Smooth muscle cell (in vitro differentiated cells): ENCODE measurements at regions not wholly inside any gene's neighbourhood (a gene's known extent, or its start where the extent isn't known, plus 50 kb on each side); places are given as distances from the start of the nearest gene placed in this dataset.

Experiments
- DNase-seq: peaks from one replicate; lab custom pipeline; 2025; ENCODE audit not compliant: unreplicated experiment; lab: John Stamatoyannopoulos, UW
- H2AFZ ChIP-seq: fragments of 200-600 bp; sonication (generic); 2 replicates; pipeline ENCODE4 v1.6.0; 2016; ENCODE audit warnings: antibody characterized with exemption, low read depth, mild to moderate bottlenecking
- H3F3A ChIP-seq: fragments of 200-600 bp; sonication (generic); 2 replicates; pipeline ENCODE4 v1.6.0; 2017; ENCODE audit warnings: antibody characterized with exemption, low read depth
- H3K27ac ChIP-seq: fragments of 200-600 bp; sonication (generic); 2 replicates; pipeline ENCODE4 v1.5.1; 2016; ENCODE audit warnings: low read depth, mild to moderate bottlenecking
- H3K27me3 ChIP-seq: fragments of 200-600 bp; sonication (generic); 2 replicates; pipeline ENCODE4 v1.6.1; 2016; ENCODE audit warnings: low read depth, mild to moderate bottlenecking
- H3K36me3 ChIP-seq: fragments of 200-600 bp; sonication (generic); 2 replicates; pipeline ENCODE4 v1.5.1; 2016; ENCODE audit warnings: low read depth
- H3K4me1 ChIP-seq: fragments of 200-600 bp; sonication (generic); 2 replicates; pipeline ENCODE4 v1.5.1; 2016; ENCODE audit warnings: low read depth
- H3K4me2 ChIP-seq: fragments of 200-600 bp; sonication (generic); 2 replicates; pipeline ENCODE4 v1.6.0; 2016; ENCODE audit warnings: mild to moderate bottlenecking
- H3K4me3 ChIP-seq: fragments of 200-600 bp; sonication (generic); 2 replicates; pipeline ENCODE4 v1.5.1; 2016; ENCODE audit warnings: mild to moderate bottlenecking
- H3K79me2 ChIP-seq: fragments of 200-600 bp; sonication (generic); 2 replicates; pipeline ENCODE4 v1.6.0; 2016; ENCODE audit warnings: low read depth, mild to moderate bottlenecking
- H3K9ac ChIP-seq: fragments of 200-600 bp; sonication (generic); 2 replicates; pipeline ENCODE4 v1.6.0; 2016; ENCODE audit warnings: low read depth
- H3K9me3 ChIP-seq: fragments of 200-600 bp; sonication (generic); replicated peaks from 2 replicates; pipeline ENCODE4 v1.5.1; 2016; ENCODE audit warnings: low read depth
- H4K20me1 ChIP-seq: fragments of 200-600 bp; sonication (generic); 2 replicates; pipeline ENCODE4 v1.6.0; 2016; ENCODE audit warnings: low read depth
- WGBS: methylation state at CpG from one replicate; pipeline ENCODE4 v1.1.7; 2016; ENCODE audit warnings: low lambda C conversion rate; 5-methylcytosine and 5-hydroxymethylcytosine counted together
- TF ChIP-seq, protein P1 (sequence below): fragments of 200-600 bp; sonication (generic); IDR thresholded peaks from 2 replicates; pipeline ENCODE4 v1.5.1; 2017; ENCODE audit warnings: borderline replicate concordance, mild to moderate bottlenecking, antibody characterized with exemption; ENCODE audit not compliant: insufficient read depth, poor library complexity, severe bottlenecking

DNA sequence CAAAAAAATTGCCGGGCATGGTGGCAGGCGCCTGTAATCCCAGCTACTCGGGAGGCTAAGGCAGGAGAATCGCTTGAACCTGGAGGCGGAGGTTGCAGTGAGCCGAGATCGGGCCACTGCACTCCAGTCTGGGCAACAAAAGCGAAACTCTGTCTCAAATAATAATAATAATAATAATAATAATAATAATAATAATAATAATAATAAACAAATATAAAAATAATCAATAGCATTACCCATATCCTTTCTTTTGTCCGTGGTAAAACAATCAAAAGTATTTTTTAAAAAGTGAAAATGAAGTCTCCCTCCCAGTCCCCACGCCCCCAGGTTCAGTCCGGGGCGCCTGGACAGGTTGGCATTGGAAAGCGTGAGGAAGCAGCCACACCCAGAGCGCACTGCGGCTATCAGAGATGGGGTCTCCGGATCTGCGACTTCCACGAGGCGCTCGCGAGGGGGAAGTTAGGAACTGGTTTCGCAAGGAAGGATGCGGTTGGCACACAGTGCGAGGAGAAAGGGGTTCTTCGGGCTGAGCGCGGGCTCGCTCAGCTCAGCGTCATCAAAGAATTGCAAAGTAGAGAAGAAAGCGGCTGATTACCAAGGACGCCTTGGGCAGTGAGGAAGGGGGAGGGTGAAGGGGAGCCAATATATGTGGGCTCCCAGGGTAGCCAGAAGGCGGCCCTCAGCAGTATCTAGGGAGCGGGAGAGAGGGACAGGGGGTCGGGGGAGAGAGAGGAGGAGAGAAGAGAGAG, 69.5 kb upstream of the EPHB3 start:
- Histone ChIP-seq H3K4me1 (no peaks in the 10 kb centered on the region), H3K9ac (no peak overlapping the region), H3K36me3 (no peaks in the 10 kb centered on the region), H3K4me3 (no peak overlapping the region), H3K27ac (no peak overlapping the region), H4K20me1 (no peaks in the 10 kb centered on the region), H3K27me3 (peaks cover 67% of the 10 kb centered on the region), H3F3A (no peaks in the 10 kb centered on the region), H3K9me3 (no peaks in the 10 kb centered on the region), H3K79me2 (no peaks in the 10 kb centered on the region), H3K4me2 (peak overlapping the region; percentile 72), H2AFZ (no peak overlapping the region)
- TF ChIP-seq, protein P1, sequence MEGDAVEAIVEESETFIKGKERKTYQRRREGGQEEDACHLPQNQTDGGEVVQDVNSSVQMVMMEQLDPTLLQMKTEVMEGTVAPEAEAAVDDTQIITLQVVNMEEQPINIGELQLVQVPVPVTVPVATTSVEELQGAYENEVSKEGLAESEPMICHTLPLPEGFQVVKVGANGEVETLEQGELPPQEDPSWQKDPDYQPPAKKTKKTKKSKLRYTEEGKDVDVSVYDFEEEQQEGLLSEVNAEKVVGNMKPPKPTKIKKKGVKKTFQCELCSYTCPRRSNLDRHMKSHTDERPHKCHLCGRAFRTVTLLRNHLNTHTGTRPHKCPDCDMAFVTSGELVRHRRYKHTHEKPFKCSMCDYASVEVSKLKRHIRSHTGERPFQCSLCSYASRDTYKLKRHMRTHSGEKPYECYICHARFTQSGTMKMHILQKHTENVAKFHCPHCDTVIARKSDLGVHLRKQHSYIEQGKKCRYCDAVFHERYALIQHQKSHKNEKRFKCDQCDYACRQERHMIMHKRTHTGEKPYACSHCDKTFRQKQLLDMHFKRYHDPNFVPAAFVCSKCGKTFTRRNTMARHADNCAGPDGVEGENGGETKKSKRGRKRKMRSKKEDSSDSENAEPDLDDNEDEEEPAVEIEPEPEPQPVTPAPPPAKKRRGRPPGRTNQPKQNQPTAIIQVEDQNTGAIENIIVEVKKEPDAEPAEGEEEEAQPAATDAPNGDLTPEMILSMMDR: no peak
- no peak for DNase-seq
- WGBS: 53% methylated on average over 31 of the region's 34 CpGs

GRCh38 chr3:184496933-184497332, 64.7 kb upstream of the EPHB3 start:
- Histone ChIP-seq H3K27me3 (peaks cover 26% of the 10 kb centered on the region), H3K36me3 (no peaks in the 10 kb centered on the region), H3K9ac (no peak overlapping the region), H2AFZ (no peak overlapping the region), H3F3A (no peaks in the 10 kb centered on the region), H3K9me3 (no peaks in the 10 kb centered on the region), H3K4me2 (no peak overlapping the region), H3K79me2 (no peaks in the 10 kb centered on the region), H4K20me1 (no peaks in the 10 kb centered on the region), H3K27ac (no peak overlapping the region), H3K4me3 (no peak overlapping the region), H3K4me1 (no peaks in the 10 kb centered on the region)
- WGBS: 83% methylated on average over 3 of the region's 3 CpGs
- no peak for DNase-seq
- TF ChIP-seq, protein P1: no peak

- H3K79me2 ChIP-seq: no peaks in the 10 kb centered on the region
- H3K9ac ChIP-seq: no peak overlapping the region
- H3K36me3 ChIP-seq: no peaks in the 10 kb centered on the region
- H3K4me1 ChIP-seq: no peaks in the 10 kb centered on the region
- no peaks in the 10 kb centered on the region for H3K9me3 ChIP-seq
- no peak overlapping the region for H3K4me2 ChIP-seq
- no peaks in the 10 kb centered on the region for H4K20me1 ChIP-seq
- H3K4me3 ChIP-seq: no peak overlapping the region
- no peak overlapping the region for H3K27ac ChIP-seq
- peaks cover 20% of the 10 kb centered on the region for H3K27me3 ChIP-seq
- TF ChIP-seq, protein P1: no peak
- no peaks in the 10 kb centered on the region for H3F3A ChIP-seq
- 92% methylated on average over 2 of the region's 2 CpGs for WGBS
- DNase-seq: no peak
- no peak overlapping the region for H2AFZ ChIP-seq
Measured at GRCh38 chr3:184497804-184498203, 63.8 kb upstream of the EPHB3 start.
